ENCODE measurements at regions not wholly inside any gene's neighbourhood (a gene's known extent, or its start where the extent isn't known, plus 50 kb on each side); places are given as distances from the start of the nearest gene placed in this dataset.

- Histone ChIP-seq H3K9me3 (ENCODE audit: control insufficient read depth, low read length) (no peaks in the 10 kb centered on the region), H3K4me3 (ENCODE audit: extremely low read depth, insufficient read depth, low read length, poor library complexity, severe bottlenecking) (no peak overlapping the region), H3K4me1 (ENCODE audit: control insufficient read depth, insufficient read depth, low read length, poor library complexity, severe bottlenecking) (no peaks in the 10 kb centered on the region), H3K27ac (ENCODE audit: low read depth, low read length, severe bottlenecking) (no peak overlapping the region), H3K36me3 (ENCODE audit: control insufficient read depth, insufficient read depth, low read length) (no peaks in the 10 kb centered on the region)
- WGBS, 2 experiments (ENCODE audit: insufficient coverage in 2 of 2), result 80 to 96% methylated on average over 4 to 5 of the region's 6 CpGs
Measured at GRCh38 chr3:86737517-86737916, 253.4 kb downstream of the VGLL3 start.

- H3K27ac ChIP-seq (ENCODE audit: low read depth, low read length, severe bottlenecking), result no peak overlapping the region
- H3K9me3 ChIP-seq (ENCODE audit: control insufficient read depth, low read length), result no peaks in the 10 kb centered on the region
- no peaks in the 10 kb centered on the region for H3K4me1 ChIP-seq (ENCODE audit: control insufficient read depth, insufficient read depth, low read length, poor library complexity, severe bottlenecking)
- WGBS, 2 experiments (ENCODE audit: insufficient coverage in 2 of 2), result 92 to 93% methylated on average over 8 to 11 of the region's 22 CpGs
- H3K36me3 ChIP-seq (ENCODE audit: control insufficient read depth, insufficient read depth, low read length), result no peaks in the 10 kb centered on the region
- H3K4me3 ChIP-seq (ENCODE audit: extremely low read depth, insufficient read depth, low read length, poor library complexity, severe bottlenecking), result no peak overlapping the region
Measured at GRCh38 chr3:86733257-86733656, 257.7 kb downstream of the VGLL3 start.

- Histone ChIP-seq H3K36me3 (ENCODE audit: control insufficient read depth, insufficient read depth, low read length) (no peaks in the 10 kb centered on the region), H3K4me1 (ENCODE audit: control insufficient read depth, insufficient read depth, low read length, poor library complexity, severe bottlenecking) (no peaks in the 10 kb centered on the region), H3K27ac (ENCODE audit: low read depth, low read length, severe bottlenecking) (no peak overlapping the region), H3K4me3 (ENCODE audit: extremely low read depth, insufficient read depth, low read length, poor library complexity, severe bottlenecking) (no peak overlapping the region), H3K9me3 (ENCODE audit: control insufficient read depth, low read length) (no peaks in the 10 kb centered on the region)
- WGBS, 2 experiments (ENCODE audit: insufficient coverage in 2 of 2), result 91 to 95% methylated on average over 20 of the region's 21 CpGs
Measured at GRCh38 chr3:86731501-86731901, 259.4 kb downstream of the VGLL3 start.

- H3K27ac ChIP-seq (ENCODE audit: low read depth, low read length, severe bottlenecking), result no peak overlapping the region
- H3K36me3 ChIP-seq (ENCODE audit: control insufficient read depth, insufficient read depth, low read length), result no peaks in the 10 kb centered on the region
- H3K4me3 ChIP-seq (ENCODE audit: extremely low read depth, insufficient read depth, low read length, poor library complexity, severe bottlenecking), result no peak overlapping the region
- H3K9me3 ChIP-seq (ENCODE audit: control insufficient read depth, low read length), result no peaks in the 10 kb centered on the region
- no peaks in the 10 kb centered on the region for H3K4me1 ChIP-seq (ENCODE audit: control insufficient read depth, insufficient read depth, low read length, poor library complexity, severe bottlenecking)
Measured at GRCh38 chr3:86723433-86723832, 267.5 kb downstream of the VGLL3 start.

- no peaks in the 10 kb centered on the region for H3K4me1 ChIP-seq (ENCODE audit: control insufficient read depth, insufficient read depth, low read length, poor library complexity, severe bottlenecking)
- no peaks in the 10 kb centered on the region for H3K36me3 ChIP-seq (ENCODE audit: control insufficient read depth, insufficient read depth, low read length)
- whole genome bisulfite sequencing, 2 experiments (ENCODE audit: insufficient coverage in 2 of 2), result no CpG with 5 or more reads among the region's 2 CpGs
- H3K4me3 ChIP-seq (ENCODE audit: extremely low read depth, insufficient read depth, low read length, poor library complexity, severe bottlenecking), result no peak overlapping the region
- no peak overlapping the region for H3K27ac ChIP-seq (ENCODE audit: low read depth, low read length, severe bottlenecking)
- H3K9me3 ChIP-seq (ENCODE audit: control insufficient read depth, low read length), result no peaks in the 10 kb centered on the region
Measured at GRCh38 chr3:86711634-86712033, 279.3 kb downstream of the VGLL3 start.

GRCh38 chr3:86708893-86709292 is 282.1 kb downstream of the VGLL3 start:
- Histone ChIP-seq H3K9me3 (ENCODE audit: control insufficient read depth, low read length) (no peaks in the 10 kb centered on the region), H3K4me3 (ENCODE audit: extremely low read depth, insufficient read depth, low read length, poor library complexity, severe bottlenecking) (no peak overlapping the region), H3K36me3 (ENCODE audit: control insufficient read depth, insufficient read depth, low read length) (no peaks in the 10 kb centered on the region), H3K4me1 (ENCODE audit: control insufficient read depth, insufficient read depth, low read length, poor library complexity, severe bottlenecking) (no peaks in the 10 kb centered on the region), H3K27ac (ENCODE audit: low read depth, low read length, severe bottlenecking) (no peak overlapping the region)
- 84 to 100% methylated on average over 1 to 6 of the region's 7 CpGs for WGBS, 2 experiments (ENCODE audit: insufficient coverage in 2 of 2)

GRCh38 chr3:86702381-86702958 is 288.5 kb downstream of the VGLL3 start:
- Histone ChIP-seq H3K4me1 (ENCODE audit: control insufficient read depth, insufficient read depth, low read length, poor library complexity, severe bottlenecking) (no peaks in the 10 kb centered on the region), H3K4me3 (ENCODE audit: extremely low read depth, insufficient read depth, low read length, poor library complexity, severe bottlenecking) (no peak overlapping the region), H3K27ac (ENCODE audit: low read depth, low read length, severe bottlenecking) (no peak overlapping the region), H3K9me3 (ENCODE audit: control insufficient read depth, low read length) (no peaks in the 10 kb centered on the region), H3K36me3 (ENCODE audit: control insufficient read depth, insufficient read depth, low read length) (no peaks in the 10 kb centered on the region)
- no CpG with 5 or more reads among the region's 1 CpG for WGBS, 2 experiments (ENCODE audit: insufficient coverage in 2 of 2)

GRCh38 chr3:86695752-86696151 is 295.2 kb downstream of the VGLL3 start:
- no peak overlapping the region for H3K4me3 ChIP-seq (ENCODE audit: extremely low read depth, insufficient read depth, low read length, poor library complexity, severe bottlenecking)
- 82 to 83% methylated on average over 4 to 5 of the region's 5 CpGs for WGBS, 2 experiments (ENCODE audit: insufficient coverage in 2 of 2)
- H3K36me3 ChIP-seq (ENCODE audit: control insufficient read depth, insufficient read depth, low read length), result no peaks in the 10 kb centered on the region
- no peak overlapping the region for H3K27ac ChIP-seq (ENCODE audit: low read depth, low read length, severe bottlenecking)
- H3K9me3 ChIP-seq (ENCODE audit: control insufficient read depth, low read length), result no peaks in the 10 kb centered on the region
- no peaks in the 10 kb centered on the region for H3K4me1 ChIP-seq (ENCODE audit: control insufficient read depth, insufficient read depth, low read length, poor library complexity, severe bottlenecking)

GRCh38 chr3:86673991-86674390 is 317.0 kb downstream of the VGLL3 start:
- Histone ChIP-seq H3K4me3 (ENCODE audit: extremely low read depth, insufficient read depth, low read length, poor library complexity, severe bottlenecking) (no peak overlapping the region), H3K36me3 (ENCODE audit: control insufficient read depth, insufficient read depth, low read length) (no peaks in the 10 kb centered on the region), H3K9me3 (ENCODE audit: control insufficient read depth, low read length) (no peaks in the 10 kb centered on the region), H3K4me1 (ENCODE audit: control insufficient read depth, insufficient read depth, low read length, poor library complexity, severe bottlenecking) (no peaks in the 10 kb centered on the region), H3K27ac (ENCODE audit: low read depth, low read length, severe bottlenecking) (no peak overlapping the region)

- no peaks in the 10 kb centered on the region for H3K9me3 ChIP-seq (ENCODE audit: control insufficient read depth, low read length)
- no peaks in the 10 kb centered on the region for H3K36me3 ChIP-seq (ENCODE audit: control insufficient read depth, insufficient read depth, low read length)
- no peak overlapping the region for H3K4me3 ChIP-seq (ENCODE audit: extremely low read depth, insufficient read depth, low read length, poor library complexity, severe bottlenecking)
- H3K4me1 ChIP-seq (ENCODE audit: control insufficient read depth, insufficient read depth, low read length, poor library complexity, severe bottlenecking), result no peaks in the 10 kb centered on the region
- no peak overlapping the region for H3K27ac ChIP-seq (ENCODE audit: low read depth, low read length, severe bottlenecking)
- WGBS, 2 experiments (ENCODE audit: insufficient coverage in 2 of 2), result 100% methylated on average over 1 of the region's 2 CpGs; no CpG with 5 or more reads in 1 of the 2 experiments
Measured at GRCh38 chr3:86661817-86662216, 329.1 kb downstream of the VGLL3 start.

- H3K4me1 ChIP-seq (ENCODE audit: control insufficient read depth, insufficient read depth, low read length, poor library complexity, severe bottlenecking), result no peaks in the 10 kb centered on the region
- 40% methylated on average over 1 of the region's 1 CpG; no CpG with 5 or more reads in 1 of the 2 experiments for WGBS, 2 experiments (ENCODE audit: insufficient coverage in 2 of 2)
- H3K36me3 ChIP-seq (ENCODE audit: control insufficient read depth, insufficient read depth, low read length), result no peaks in the 10 kb centered on the region
- no peaks in the 10 kb centered on the region for H3K9me3 ChIP-seq (ENCODE audit: control insufficient read depth, low read length)
- no peak overlapping the region for H3K27ac ChIP-seq (ENCODE audit: low read depth, low read length, severe bottlenecking)
- no peak overlapping the region for H3K4me3 ChIP-seq (ENCODE audit: extremely low read depth, insufficient read depth, low read length, poor library complexity, severe bottlenecking)
Measured at GRCh38 chr3:86658876-86659275, 332.1 kb downstream of the VGLL3 start.

All from mesodermal cell (in vitro differentiated cells).